Hematopoietic multipotent progenitor cell (in vitro differentiated cells): ENCODE measurements at regions not wholly inside any gene's neighbourhood (a gene's known extent, or its start where the extent isn't known, plus 50 kb on each side); places are given as distances from the start of the nearest gene placed in this dataset.
"Not testable (repeated sequence)": the region's sequence is repeated elsewhere in the genome, so short reads cannot be mapped to it uniquely, and the experiment has no call there.

Source experiments
- DNase-seq, 3 donors: peaks; one replicate each; pipeline ENCODE4 v3.0.0-alpha.2; 2011 to 2015; ENCODE audit warnings: low read depth in 2 of 3, low spot score in 2 of 3

- DNase-seq: no peak
Measured at GRCh38 chr13:43946281-43946680, 66.6 kb downstream of the LACC1 start.

DNA sequence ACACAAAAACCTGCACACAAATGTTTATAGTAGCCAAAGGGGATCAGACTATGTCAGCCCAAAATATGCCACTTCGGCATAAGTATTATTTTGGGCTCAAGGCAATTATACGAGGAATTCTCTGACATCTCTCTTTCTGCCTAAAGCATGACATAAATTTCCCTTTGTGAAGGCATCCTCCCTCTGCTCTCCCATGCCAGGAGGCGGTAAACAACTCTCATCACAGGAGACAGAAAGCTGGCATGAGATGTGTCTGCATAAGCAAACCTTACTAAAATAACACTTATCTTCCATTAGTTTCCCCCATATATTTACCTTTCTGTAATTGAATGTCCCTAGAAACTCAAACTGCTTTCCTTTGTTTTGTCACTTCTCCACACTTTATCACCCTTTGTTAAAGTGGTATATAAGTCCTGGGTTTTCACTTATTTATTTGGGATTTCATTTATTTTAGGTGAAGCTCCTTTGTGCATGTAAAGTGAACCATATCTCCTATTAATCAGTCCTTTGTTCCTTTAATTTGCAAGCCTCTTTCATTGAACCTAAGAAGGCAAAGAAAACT, 68.3 kb downstream of the LACC1 start:
- no peak for DNase-seq

GRCh38 chr13:43953370-43953769, 73.7 kb downstream of the LACC1 start:
- no peak for DNase-seq

GRCh38 chr13:43956975-43957374, 77.3 kb downstream of the LACC1 start:
- not testable (repeated sequence) for DNase-seq

DNA sequence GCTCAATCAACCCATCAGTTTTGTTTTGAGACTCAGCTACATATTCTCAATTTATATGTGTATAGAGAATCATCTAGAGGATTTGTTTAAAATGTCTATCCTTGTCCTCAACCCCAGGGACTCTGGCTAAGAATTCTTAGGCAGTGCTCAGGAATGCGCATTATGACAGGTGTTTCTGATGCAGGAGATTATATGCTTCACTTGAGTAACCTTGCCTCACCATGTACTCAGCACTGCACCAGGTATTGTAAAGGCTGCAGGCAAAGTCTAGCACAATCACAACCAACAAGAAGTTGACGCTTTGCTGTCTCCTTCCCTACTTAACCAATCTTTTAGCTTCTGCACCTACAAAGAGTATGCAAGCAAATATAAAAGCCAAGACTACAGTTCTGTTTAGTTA, 79.6 kb downstream of the LACC1 start:
- no peak for DNase-seq

DNA sequence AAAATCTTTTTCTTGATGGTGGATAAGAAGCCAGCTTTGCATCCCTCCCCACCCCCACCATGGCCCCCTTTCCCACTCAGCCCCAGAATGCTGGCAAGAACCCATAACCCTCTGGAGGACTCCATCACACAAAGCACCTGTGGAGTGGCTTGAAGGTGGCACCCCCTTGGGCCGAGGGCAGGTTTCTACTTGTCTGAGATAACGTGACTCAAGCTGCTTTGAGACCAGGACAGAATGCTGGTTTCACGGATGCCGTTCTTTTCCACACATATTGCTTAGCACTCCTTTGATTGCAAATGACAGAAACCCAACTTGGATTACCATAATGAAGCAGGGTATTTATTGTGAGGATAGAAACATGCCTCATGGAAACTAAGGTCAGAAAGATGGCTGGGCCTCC, 82.2 kb downstream of the LACC1 start:
- no peak for DNase-seq

- no peak for DNase-seq
Measured at GRCh38 chr13:43963726-43964125, 84.0 kb downstream of the LACC1 start.

DNA sequence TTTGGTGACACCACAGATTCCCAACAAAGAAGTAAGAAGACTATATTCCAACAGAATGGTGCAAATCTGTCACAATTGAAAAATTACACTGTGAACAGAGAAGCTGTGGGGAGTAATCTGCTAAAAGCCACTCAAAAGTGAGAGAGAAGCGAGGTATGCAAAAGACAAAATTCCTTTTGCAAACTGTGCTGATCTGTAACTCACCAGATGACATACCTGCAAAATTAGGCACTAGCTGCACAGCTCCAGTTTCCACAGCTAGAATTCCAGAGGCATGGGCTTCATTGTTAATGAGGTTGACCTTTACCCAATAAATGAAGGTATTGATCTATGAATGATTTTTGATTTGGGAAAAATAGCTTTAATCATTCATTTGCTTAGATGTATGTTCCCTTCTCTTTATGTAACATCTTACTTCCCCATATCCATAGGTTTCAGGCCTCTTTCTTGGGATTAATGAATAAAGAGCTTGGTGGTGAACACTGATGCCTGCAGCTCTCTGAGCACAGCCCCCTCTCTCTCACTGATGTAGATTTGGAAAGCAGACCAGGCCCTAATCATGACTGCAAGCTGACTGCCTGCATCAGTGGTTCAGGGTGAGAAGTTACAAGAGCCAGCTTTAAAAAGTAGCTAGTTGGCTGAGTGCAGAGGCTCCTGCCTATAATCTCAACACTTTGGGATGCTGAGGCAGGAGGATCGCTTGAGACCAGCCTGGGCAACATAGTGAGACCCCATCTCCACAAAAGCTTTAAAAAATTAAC, 85.2 kb downstream of the LACC1 start:
- DNase-seq: no peak

- DNase-seq: no peak
Measured at GRCh38 chr13:43965459-43965845, 85.7 kb downstream of the LACC1 start.

GRCh38 chr13:43968251-43968942, 88.7 kb downstream of the LACC1 start:
- not testable (repeated sequence) for DNase-seq

- DNase-seq: not testable (repeated sequence)
Measured at GRCh38 chr13:43968943-43969690, 89.4 kb downstream of the LACC1 start.

DNA sequence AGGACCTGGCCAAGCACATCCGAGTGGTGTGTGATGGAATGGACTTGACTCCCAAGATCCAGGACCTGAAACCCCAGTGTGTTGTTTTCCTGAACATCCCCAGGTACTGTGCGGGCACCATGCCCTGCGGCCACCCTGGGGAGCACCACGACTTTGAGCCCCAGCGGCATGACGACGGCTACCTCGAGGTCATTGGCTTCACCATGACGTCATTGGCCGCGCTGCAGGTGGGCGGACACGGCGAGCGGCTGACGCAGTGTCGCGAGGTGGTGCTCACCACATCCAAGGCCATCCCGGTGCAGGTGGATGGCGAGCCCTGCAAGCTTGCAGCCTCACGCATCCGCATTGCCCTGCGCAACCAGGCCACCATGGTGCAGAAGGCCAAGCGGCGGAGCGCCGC, 90.2 kb downstream of the LACC1 start:
- DNase-seq: not testable (repeated sequence)

DNA sequence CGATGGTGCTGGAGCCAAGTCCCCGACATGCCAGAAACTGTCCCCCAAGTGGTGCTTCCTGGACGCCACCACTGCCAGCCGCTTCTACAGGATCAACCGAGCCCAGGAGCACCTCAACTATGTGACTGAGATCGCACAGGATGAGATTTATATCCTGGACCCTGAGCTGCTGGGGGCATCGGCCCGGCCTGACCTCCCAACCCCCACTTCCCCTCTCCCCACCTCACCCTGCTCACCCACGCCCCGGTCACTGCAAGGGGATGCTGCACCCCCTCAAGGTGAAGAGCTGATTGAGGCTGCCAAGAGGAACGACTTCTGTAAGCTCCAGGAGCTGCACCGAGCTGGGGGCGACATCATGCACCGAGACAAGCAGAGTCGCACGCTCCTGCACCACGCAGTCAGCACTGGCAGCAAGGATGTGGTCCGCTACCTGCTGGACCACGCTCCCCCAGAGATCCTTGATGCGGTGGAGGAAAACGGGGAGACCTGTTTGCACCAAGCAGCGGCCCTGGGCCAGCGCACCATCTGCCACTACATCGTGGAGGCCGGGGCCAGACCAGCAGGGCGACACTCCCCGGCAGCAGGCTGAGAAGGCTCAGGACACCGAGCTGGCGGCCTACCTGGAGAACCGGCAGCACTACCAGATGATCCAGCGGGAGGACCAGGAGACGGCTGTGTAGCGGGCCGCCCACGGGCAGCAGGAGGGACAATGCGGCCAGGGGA, 91.0 kb downstream of the LACC1 start:
- not testable (repeated sequence) for DNase-seq

GRCh38 chr13:43971324-43971723, 91.6 kb downstream of the LACC1 start:
- not testable (repeated sequence) for DNase-seq

- no peak for DNase-seq
Measured at GRCh38 chr13:43977911-43978310, 98.2 kb downstream of the LACC1 start.

GRCh38 chr13:43978688-43979087, 99.0 kb downstream of the LACC1 start:
- no peak for DNase-seq

GRCh38 chr13:43979492-43979891, 99.8 kb downstream of the LACC1 start:
- no peak for DNase-seq

GRCh38 chr13:43980587-43980986, 100.9 kb downstream of the LACC1 start:
- no peak for DNase-seq

DNA sequence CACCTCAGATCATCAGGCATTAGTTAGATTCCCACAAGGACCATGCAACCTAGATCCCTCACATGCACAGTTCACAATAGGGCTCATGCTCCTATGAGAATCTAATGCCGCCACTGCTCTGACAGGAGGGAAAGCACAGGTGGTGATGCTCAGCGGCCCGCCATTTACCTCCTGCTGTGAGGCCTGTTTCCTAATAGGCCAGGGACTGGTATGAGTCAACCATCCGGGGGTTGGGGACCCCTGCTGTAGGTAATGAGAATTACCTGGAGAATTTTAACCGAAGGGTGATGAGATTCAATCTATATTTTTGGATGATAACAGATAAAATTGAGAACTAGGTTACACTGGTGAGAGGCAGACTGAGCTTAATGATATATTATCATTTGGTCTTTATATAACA, 101.4 kb downstream of the LACC1 start:
- no peak for DNase-seq

DNA sequence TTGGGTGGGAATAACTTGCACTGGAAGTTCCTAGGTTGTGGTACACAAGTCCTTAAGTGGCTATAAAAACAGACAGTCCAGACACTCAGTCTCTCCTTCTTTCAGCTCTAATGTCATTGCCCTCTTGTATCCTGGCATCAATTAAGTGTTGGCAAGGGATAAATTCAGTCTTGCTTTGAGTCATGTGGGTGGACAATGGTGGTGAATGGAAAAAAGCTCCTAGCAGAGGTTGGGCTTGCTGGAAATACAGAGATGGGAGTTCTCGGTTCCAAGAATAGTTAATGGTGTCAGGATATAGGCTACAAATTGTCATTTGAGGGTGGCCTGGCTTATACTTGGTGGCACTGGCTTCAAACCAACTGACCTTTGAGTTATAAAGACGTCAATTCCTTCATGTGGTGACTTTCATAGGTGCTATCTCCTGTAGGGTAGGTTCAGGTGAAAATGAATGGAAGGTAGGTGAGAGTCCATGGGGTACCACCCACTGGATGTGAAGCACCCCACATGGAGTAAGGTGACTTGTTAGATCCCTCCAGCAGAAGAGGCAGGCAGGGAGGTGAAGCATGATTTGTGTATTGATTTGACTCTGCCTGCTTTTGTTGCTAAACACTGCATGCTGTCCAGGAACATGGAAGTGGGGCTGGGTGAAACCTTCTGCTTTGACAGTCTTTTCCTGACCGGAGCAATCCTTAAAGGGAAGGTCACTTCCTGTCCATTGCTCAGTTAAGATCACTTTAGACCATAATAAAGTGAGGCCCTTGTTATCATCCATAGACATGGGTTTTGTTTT, 102.0 kb downstream of the LACC1 start:
- DNase-seq: no peak
